Smooth muscle cell (in vitro differentiated cells): ENCODE measurements at regions not wholly inside any gene's neighbourhood (a gene's known extent, or its start where the extent isn't known, plus 50 kb on each side); places are given as distances from the start of the nearest gene placed in this dataset.
A peak's percentile ranks its signal among the peaks of the same experiment; 100 is the strongest.

Experiments
- DNase-seq: peaks from one replicate; lab custom pipeline; 2025; ENCODE audit not compliant: unreplicated experiment; lab: John Stamatoyannopoulos, UW
- H2AFZ ChIP-seq: fragments of 200-600 bp; sonication (generic); 2 replicates; pipeline ENCODE4 v1.6.0; 2016; ENCODE audit warnings: antibody characterized with exemption, low read depth, mild to moderate bottlenecking
- H3F3A ChIP-seq: fragments of 200-600 bp; sonication (generic); 2 replicates; pipeline ENCODE4 v1.6.0; 2017; ENCODE audit warnings: antibody characterized with exemption, low read depth
- H3K27ac ChIP-seq: fragments of 200-600 bp; sonication (generic); 2 replicates; pipeline ENCODE4 v1.5.1; 2016; ENCODE audit warnings: low read depth, mild to moderate bottlenecking
- H3K27me3 ChIP-seq: fragments of 200-600 bp; sonication (generic); 2 replicates; pipeline ENCODE4 v1.6.1; 2016; ENCODE audit warnings: low read depth, mild to moderate bottlenecking
- H3K36me3 ChIP-seq: fragments of 200-600 bp; sonication (generic); 2 replicates; pipeline ENCODE4 v1.5.1; 2016; ENCODE audit warnings: low read depth
- H3K4me1 ChIP-seq: fragments of 200-600 bp; sonication (generic); 2 replicates; pipeline ENCODE4 v1.5.1; 2016; ENCODE audit warnings: low read depth
- H3K4me2 ChIP-seq: fragments of 200-600 bp; sonication (generic); 2 replicates; pipeline ENCODE4 v1.6.0; 2016; ENCODE audit warnings: mild to moderate bottlenecking
- H3K4me3 ChIP-seq: fragments of 200-600 bp; sonication (generic); 2 replicates; pipeline ENCODE4 v1.5.1; 2016; ENCODE audit warnings: mild to moderate bottlenecking
- H3K79me2 ChIP-seq: fragments of 200-600 bp; sonication (generic); 2 replicates; pipeline ENCODE4 v1.6.0; 2016; ENCODE audit warnings: low read depth, mild to moderate bottlenecking
- H3K9ac ChIP-seq: fragments of 200-600 bp; sonication (generic); 2 replicates; pipeline ENCODE4 v1.6.0; 2016; ENCODE audit warnings: low read depth
- H3K9me3 ChIP-seq: fragments of 200-600 bp; sonication (generic); replicated peaks from 2 replicates; pipeline ENCODE4 v1.5.1; 2016; ENCODE audit warnings: low read depth
- H4K20me1 ChIP-seq: fragments of 200-600 bp; sonication (generic); 2 replicates; pipeline ENCODE4 v1.6.0; 2016; ENCODE audit warnings: low read depth
- WGBS: methylation state at CpG from one replicate; pipeline ENCODE4 v1.1.7; 2016; ENCODE audit warnings: low lambda C conversion rate; 5-methylcytosine and 5-hydroxymethylcytosine counted together
- TF ChIP-seq, protein P1 (sequence below): fragments of 200-600 bp; sonication (generic); IDR thresholded peaks from 2 replicates; pipeline ENCODE4 v1.5.1; 2017; ENCODE audit warnings: borderline replicate concordance, mild to moderate bottlenecking, antibody characterized with exemption; ENCODE audit not compliant: insufficient read depth, poor library complexity, severe bottlenecking

DNA sequence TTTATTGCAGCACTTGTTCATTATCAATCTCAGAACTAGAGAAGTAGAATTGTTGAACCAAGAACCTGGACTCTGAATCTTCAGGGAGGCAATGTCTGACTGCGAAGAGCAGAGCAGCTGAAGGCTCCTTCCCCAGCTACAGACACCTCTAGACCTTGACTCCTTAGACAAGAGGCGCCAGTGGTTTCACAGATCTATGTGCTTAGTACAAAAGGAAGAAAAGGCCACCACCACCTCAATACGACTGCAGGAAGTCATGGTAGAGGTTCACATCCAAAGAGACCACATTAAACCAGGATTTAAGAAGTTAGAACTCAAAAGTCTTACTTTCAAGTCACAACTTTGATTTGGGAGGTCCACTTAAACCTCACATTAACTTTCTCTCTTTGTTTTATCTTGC is 158.1 kb upstream of the VRK2 start:
- no peak for DNase-seq
- 93% methylated on average over 3 of the region's 3 CpGs for WGBS
- H3K79me2 ChIP-seq: no peaks in the 10 kb centered on the region
- H3K9me3 ChIP-seq: no peaks in the 10 kb centered on the region
- H3F3A ChIP-seq: no peaks in the 10 kb centered on the region
- no peak overlapping the region for H3K4me2 ChIP-seq
- H3K27ac ChIP-seq: no peak overlapping the region
- TF ChIP-seq, protein P1, sequence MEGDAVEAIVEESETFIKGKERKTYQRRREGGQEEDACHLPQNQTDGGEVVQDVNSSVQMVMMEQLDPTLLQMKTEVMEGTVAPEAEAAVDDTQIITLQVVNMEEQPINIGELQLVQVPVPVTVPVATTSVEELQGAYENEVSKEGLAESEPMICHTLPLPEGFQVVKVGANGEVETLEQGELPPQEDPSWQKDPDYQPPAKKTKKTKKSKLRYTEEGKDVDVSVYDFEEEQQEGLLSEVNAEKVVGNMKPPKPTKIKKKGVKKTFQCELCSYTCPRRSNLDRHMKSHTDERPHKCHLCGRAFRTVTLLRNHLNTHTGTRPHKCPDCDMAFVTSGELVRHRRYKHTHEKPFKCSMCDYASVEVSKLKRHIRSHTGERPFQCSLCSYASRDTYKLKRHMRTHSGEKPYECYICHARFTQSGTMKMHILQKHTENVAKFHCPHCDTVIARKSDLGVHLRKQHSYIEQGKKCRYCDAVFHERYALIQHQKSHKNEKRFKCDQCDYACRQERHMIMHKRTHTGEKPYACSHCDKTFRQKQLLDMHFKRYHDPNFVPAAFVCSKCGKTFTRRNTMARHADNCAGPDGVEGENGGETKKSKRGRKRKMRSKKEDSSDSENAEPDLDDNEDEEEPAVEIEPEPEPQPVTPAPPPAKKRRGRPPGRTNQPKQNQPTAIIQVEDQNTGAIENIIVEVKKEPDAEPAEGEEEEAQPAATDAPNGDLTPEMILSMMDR: no peak
- H3K27me3 ChIP-seq: no peaks in the 10 kb centered on the region
- no peak overlapping the region for H2AFZ ChIP-seq
- H3K4me1 ChIP-seq: no peaks in the 10 kb centered on the region
- H3K36me3 ChIP-seq: no peaks in the 10 kb centered on the region
- no peak overlapping the region for H3K4me3 ChIP-seq
- H3K9ac ChIP-seq: no peak overlapping the region
- H4K20me1 ChIP-seq: no peaks in the 10 kb centered on the region

DNA sequence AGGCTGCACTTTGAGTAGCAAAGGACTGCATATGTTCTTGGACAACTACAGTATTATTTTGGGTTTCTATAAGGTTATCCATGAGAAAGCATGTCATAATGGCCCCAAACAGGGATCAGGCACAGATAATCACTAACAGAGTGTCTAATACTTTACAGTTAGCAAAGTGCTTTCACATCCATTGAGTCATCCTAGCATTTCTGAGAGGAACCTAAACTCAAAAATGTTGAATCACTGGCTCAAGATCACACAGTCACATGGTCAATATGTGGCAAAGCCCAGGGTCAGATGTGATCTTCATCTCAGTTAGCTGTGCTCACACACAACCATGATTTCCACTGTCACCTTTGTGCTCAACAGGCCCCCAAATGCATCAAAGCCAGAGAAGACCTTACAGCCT is 156.1 kb upstream of the VRK2 start:
- DNase-seq: no peak
- Histone ChIP-seq H3K79me2 (no peaks in the 10 kb centered on the region), H3K4me2 (no peak overlapping the region), H3F3A (no peaks in the 10 kb centered on the region), H4K20me1 (no peaks in the 10 kb centered on the region), H3K9me3 (no peaks in the 10 kb centered on the region), H3K27ac (no peak overlapping the region), H3K4me3 (no peak overlapping the region), H3K36me3 (no peaks in the 10 kb centered on the region), H2AFZ (no peak overlapping the region), H3K9ac (no peak overlapping the region), H3K27me3 (no peaks in the 10 kb centered on the region), H3K4me1 (no peaks in the 10 kb centered on the region)
- TF ChIP-seq, protein P1: no peak

DNA sequence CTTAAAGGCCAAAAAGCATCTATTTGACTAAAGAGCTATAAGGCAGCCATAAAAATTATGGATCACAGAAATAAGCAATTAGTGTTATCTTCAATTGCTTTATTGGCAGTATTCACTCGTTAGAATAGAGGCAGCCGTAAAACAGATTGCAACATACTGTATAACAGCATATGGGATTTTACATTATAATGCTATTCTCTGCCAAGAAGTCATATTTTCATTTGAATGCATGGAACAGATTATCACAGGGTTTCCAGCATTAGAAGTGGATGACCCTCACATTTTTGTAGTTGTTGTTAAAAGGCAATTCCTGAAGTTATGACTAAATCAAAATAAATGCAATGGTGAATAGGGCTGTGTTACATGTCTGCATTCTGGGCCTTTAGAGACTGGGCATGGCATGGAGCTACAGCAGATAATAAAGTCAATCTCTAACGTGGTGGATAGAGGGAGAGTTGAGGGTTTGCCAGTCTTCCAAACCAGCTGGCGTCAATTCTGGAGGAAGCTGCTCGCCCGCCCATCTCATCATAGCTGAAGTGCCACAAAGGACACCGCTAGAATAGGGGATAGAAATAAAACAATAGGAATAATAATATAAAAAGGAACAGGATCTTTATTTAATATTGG is 155.4 kb upstream of the VRK2 start:
- Histone ChIP-seq H3K9me3 (no peaks in the 10 kb centered on the region), H3K4me2 (no peak overlapping the region), H3K27me3 (no peaks in the 10 kb centered on the region), H3K36me3 (no peaks in the 10 kb centered on the region), H3K9ac (no peak overlapping the region), H4K20me1 (no peaks in the 10 kb centered on the region), H3K4me1 (no peaks in the 10 kb centered on the region), H3F3A (no peaks in the 10 kb centered on the region), H2AFZ (no peak overlapping the region), H3K4me3 (no peak overlapping the region), H3K27ac (no peak overlapping the region), H3K79me2 (no peaks in the 10 kb centered on the region)
- TF ChIP-seq, protein P1: no peak
- 88% methylated on average over 7 of the region's 7 CpGs for WGBS
- no peak for DNase-seq

DNA sequence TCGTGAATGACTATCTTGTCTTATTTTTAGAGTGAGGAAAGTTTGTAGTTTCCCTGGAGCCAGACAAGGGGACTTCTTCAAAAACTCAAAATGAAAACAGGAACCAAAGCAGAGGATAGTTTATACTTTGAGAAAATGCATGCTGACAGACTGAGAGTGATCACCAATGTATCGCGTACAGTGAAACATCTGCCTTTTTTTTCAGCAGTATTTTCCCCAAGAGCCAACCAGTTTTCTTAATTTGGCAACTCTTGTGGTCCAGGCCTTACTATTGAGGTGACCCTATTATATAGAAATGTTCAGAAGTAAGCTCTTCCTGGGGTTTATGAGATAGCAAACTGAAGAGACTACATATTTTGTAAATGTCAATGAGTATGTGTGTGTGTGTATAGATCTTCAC is 153.7 kb upstream of the VRK2 start:
- DNase-seq: no peak
- TF ChIP-seq, protein P1: no peak
- H3K4me3 ChIP-seq: no peak overlapping the region

More for the DNA sequence above, 153.7 kb upstream of the VRK2 start:
- H3K4me2 ChIP-seq: no peak overlapping the region
- H3K36me3 ChIP-seq: no peaks in the 10 kb centered on the region
- no peaks in the 10 kb centered on the region for H3K4me1 ChIP-seq
- 70% methylated on average over 3 of the region's 3 CpGs for WGBS
- no peaks in the 10 kb centered on the region for H3F3A ChIP-seq
- no peak overlapping the region for H3K9ac ChIP-seq
- no peaks in the 10 kb centered on the region for H3K9me3 ChIP-seq
- H3K27ac ChIP-seq: no peak overlapping the region
- peak overlapping the region; percentile 54 for H2AFZ ChIP-seq
- H3K27me3 ChIP-seq: no peaks in the 10 kb centered on the region
- H4K20me1 ChIP-seq: no peaks in the 10 kb centered on the region
- H3K79me2 ChIP-seq: no peaks in the 10 kb centered on the region
